ENCODE measurements at regions not wholly inside any gene's neighbourhood (a gene's known extent, or its start where the extent isn't known, plus 50 kb on each side); places are given as distances from the start of the nearest gene placed in this dataset.

- Mint-ChIP-seq H3K36me3 (no peaks in the 10 kb centered on the region), H3K27ac (no peak overlapping the region), H3K4me1 (no peaks in the 10 kb centered on the region), H3K27me3 (ENCODE audit: low read depth in 3 of 3) (peaks cover 0 to 2% (median 0%) of the 10 kb centered on the region in 3 donors), H3K9me3 (peaks cover 0 to 2% (median 0%) of the 10 kb centered on the region in 6 donors), H3K4me3 (no peak overlapping the region)
- no peak for DNase-seq
These were observed 110.7 kb upstream of the CTSC start for GRCh38 chr11:88448131-88448670.

GRCh38 chr11:88447281-88447680 is 109.7 kb upstream of the CTSC start:
- Mint-ChIP-seq H3K4me3 (no peak overlapping the region), H3K36me3 (no peaks in the 10 kb centered on the region), H3K9me3 (peaks cover 0 to 2% (median 0%) of the 10 kb centered on the region in 6 donors), H3K4me1 (no peaks in the 10 kb centered on the region), H3K27ac (no peak overlapping the region), H3K27me3 (ENCODE audit: low read depth in 3 of 3) (peaks cover 0 to 2% (median 2%) of the 10 kb centered on the region in 3 donors)
- DNase-seq: no peak

DNA sequence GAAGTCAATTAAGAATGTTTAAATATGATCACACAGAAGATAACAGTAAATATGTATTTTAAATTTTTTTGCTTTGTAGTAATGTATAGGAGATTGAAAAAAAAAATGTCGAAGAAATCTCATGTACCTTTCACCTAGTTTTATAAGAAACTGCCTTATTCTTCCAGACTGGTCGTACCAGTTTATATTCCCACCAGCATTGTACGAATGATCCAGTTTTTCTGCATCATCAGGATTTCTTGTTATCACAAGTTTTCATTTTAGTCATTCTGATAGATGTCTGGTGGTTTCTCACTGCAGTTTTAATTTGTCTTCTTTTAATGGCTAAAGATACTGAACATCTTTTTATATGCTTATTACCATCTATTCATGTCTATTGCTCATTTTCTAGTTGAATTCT is 101.8 kb upstream of the CTSC start:
- Mint-ChIP-seq H3K4me3 (no peak overlapping the region), H3K9me3 (no peaks in the 10 kb centered on the region), H3K27ac (no peak overlapping the region), H3K4me1 (peaks cover 4 to 7% of the 10 kb centered on the region in 2 donors), H3K36me3 (peaks cover 0 to 4% (median 0%) of the 10 kb centered on the region in 3 donors), H3K27me3 (ENCODE audit: low read depth in 3 of 3) (peaks cover 0 to 4% (median 2%) of the 10 kb centered on the region in 3 donors)
- no peak for DNase-seq

GRCh38 chr11:88438721-88439120 is 101.2 kb upstream of the CTSC start:
- peaks cover 0 to 4% (median 0%) of the 10 kb centered on the region in 3 donors for H3K36me3 Mint-ChIP-seq
- peaks cover 1 to 5% (median 2%) of the 10 kb centered on the region in 3 donors for H3K27me3 Mint-ChIP-seq (ENCODE audit: low read depth in 3 of 3)
- no peak for DNase-seq
- no peaks in the 10 kb centered on the region for H3K9me3 Mint-ChIP-seq
- no peak overlapping the region for H3K4me3 Mint-ChIP-seq
- H3K4me1 Mint-ChIP-seq: peaks cover 4 to 7% of the 10 kb centered on the region in 2 donors
- H3K27ac Mint-ChIP-seq: peak overlapping the region in 1 of 6 donors; percentile 18

GRCh38 chr11:88435415-88435814 is 97.9 kb upstream of the CTSC start:
- Mint-ChIP-seq H3K9me3 (no peaks in the 10 kb centered on the region), H3K27me3 (ENCODE audit: low read depth in 3 of 3) (peaks cover 0 to 3% (median 3%) of the 10 kb centered on the region in 3 donors), H3K4me3 (no peak overlapping the region), H3K4me1 (peaks cover 6 to 7% of the 10 kb centered on the region in 2 donors), H3K36me3 (peaks cover 0 to 4% (median 0%) of the 10 kb centered on the region in 3 donors), H3K27ac (peak overlapping the region in 1 of 6 donors; percentile 72)
- no peak for DNase-seq

GRCh38 chr11:88434333-88434976 is 96.9 kb upstream of the CTSC start:
- Mint-ChIP-seq H3K27ac (no peak overlapping the region), H3K4me3 (no peak overlapping the region), H3K36me3 (peaks cover 0 to 4% (median 0%) of the 10 kb centered on the region in 3 donors), H3K4me1 (peaks cover 6 to 7% of the 10 kb centered on the region in 2 donors), H3K27me3 (ENCODE audit: low read depth in 3 of 3) (peaks cover 0 to 3% (median 3%) of the 10 kb centered on the region in 3 donors), H3K9me3 (no peaks in the 10 kb centered on the region)
- DNase-seq: peak in 1 of 3 donors; percentile 30

GRCh38 chr11:88433536-88434230 is 96.1 kb upstream of the CTSC start:
- peaks cover 6 to 7% of the 10 kb centered on the region in 2 donors for H3K4me1 Mint-ChIP-seq
- H3K36me3 Mint-ChIP-seq: peaks cover 0 to 4% (median 0%) of the 10 kb centered on the region in 3 donors
- DNase-seq: no peak
- no peaks in the 10 kb centered on the region for H3K9me3 Mint-ChIP-seq
- H3K27me3 Mint-ChIP-seq (ENCODE audit: low read depth in 3 of 3): peaks cover 0 to 3% (median 3%) of the 10 kb centered on the region in 3 donors
- no peak overlapping the region for H3K4me3 Mint-ChIP-seq
- no peak overlapping the region for H3K27ac Mint-ChIP-seq

DNA sequence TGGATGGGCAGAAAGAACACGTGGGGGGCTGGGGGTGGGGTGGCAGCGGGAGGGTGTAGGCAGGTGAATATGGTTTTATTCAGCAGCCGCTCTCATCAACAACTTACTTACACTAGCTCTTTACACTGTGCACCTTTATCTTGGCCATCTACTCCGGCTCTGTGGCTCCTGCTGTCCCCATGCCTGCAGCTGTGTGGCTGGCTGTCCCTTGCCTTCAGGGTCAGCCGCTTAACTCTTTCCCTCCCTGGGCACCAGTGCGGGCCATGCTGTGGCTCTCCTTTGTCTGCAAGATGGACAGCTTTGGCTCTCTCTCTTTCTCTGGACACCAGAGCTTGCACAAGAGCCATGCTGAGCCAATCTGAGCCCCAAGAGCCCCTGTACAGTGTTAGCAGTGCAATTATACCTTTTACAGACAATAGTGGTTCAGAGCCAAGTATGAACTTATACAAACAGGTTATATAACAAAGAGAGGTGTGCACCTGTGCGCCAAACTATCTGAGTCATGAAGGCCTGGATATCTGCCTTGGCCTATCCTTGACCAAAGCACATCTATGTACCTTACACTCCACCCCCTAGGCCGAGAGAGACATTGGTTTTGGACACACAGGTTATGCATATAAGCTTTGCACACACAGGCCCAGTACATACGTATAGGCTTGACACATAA is 94.3 kb upstream of the CTSC start:
- H3K27me3 Mint-ChIP-seq (ENCODE audit: low read depth in 3 of 3): peaks cover 0 to 3% (median 3%) of the 10 kb centered on the region in 3 donors
- H3K9me3 Mint-ChIP-seq: peaks cover 0 to 2% (median 0%) of the 10 kb centered on the region in 6 donors
- no peak overlapping the region for H3K27ac Mint-ChIP-seq
- H3K36me3 Mint-ChIP-seq: peaks cover 0 to under 1% (median 0%) of the 10 kb centered on the region in 3 donors
- peaks cover 8 to 10% of the 10 kb centered on the region in 2 donors for H3K4me1 Mint-ChIP-seq
- DNase-seq: no peak
- no peak overlapping the region for H3K4me3 Mint-ChIP-seq

GRCh38 chr11:88428959-88429358 is 91.4 kb upstream of the CTSC start:
- peaks cover 0 to 4% (median 0%) of the 10 kb centered on the region in 3 donors for H3K36me3 Mint-ChIP-seq
- H3K9me3 Mint-ChIP-seq: peaks cover 0 to 2% (median 0%) of the 10 kb centered on the region in 6 donors
- peaks cover 0 to 2% (median 0%) of the 10 kb centered on the region in 3 donors for H3K27me3 Mint-ChIP-seq (ENCODE audit: low read depth in 3 of 3)
- no peak overlapping the region for H3K27ac Mint-ChIP-seq
- H3K4me1 Mint-ChIP-seq: peaks cover 16 to 17% of the 10 kb centered on the region in 2 donors
- no peak for DNase-seq
- no peak overlapping the region for H3K4me3 Mint-ChIP-seq

DNA sequence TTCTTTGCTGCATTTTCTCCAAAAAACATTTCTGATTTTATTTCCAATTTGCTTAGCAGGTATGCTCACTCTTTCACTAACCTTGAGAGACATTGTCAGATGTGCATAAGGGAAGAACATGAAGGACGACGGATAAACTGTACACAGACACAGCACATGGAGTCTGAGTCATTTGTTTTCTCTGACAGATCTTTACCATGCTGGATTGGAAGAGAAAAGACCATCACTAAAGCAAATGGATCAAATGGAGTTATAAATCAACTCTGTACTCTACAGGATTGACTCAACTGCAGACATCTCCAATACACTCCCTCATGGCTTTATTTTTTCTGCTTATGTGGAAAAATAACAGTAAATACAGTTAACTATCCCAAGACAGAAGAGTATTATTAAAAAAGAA is 90.2 kb upstream of the CTSC start:
- Mint-ChIP-seq H3K36me3 (peaks cover 0 to 4% (median 0%) of the 10 kb centered on the region in 3 donors), H3K27me3 (ENCODE audit: low read depth in 3 of 3) (peaks cover 0 to 4% (median 1%) of the 10 kb centered on the region in 3 donors), H3K4me1 (peaks cover 25 to 26% of the 10 kb centered on the region in 2 donors), H3K4me3 (no peak overlapping the region), H3K27ac (no peak overlapping the region), H3K9me3 (peaks cover 0 to 2% (median 0%) of the 10 kb centered on the region in 6 donors)
- DNase-seq: no peak

DNA sequence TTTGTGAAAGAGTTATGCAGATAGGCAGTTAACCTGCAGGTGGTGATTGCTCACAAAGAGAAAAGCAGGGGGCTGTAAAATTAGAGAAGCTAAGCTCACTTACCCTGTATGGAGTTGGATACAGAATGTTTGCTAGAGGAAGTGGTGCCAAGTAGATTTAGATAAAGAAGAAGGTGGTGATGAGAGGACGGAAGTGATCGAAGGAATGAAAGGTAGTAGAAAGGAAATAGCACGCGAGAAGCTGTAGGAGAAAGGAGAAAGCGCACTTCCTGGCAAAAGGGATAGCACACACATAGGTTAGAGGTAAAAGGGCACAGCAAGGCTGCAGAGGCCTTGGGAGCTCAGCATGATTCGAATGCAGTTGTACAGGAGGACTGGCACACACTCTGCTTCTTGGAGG is 87.3 kb upstream of the CTSC start:
- DNase-seq: no peak
- peaks cover 0 to 4% (median 0%) of the 10 kb centered on the region in 3 donors for H3K36me3 Mint-ChIP-seq
- H3K27ac Mint-ChIP-seq: peak overlapping the region in 3 of 6 donors; percentile 0 to 69 (median 10)
- peaks cover 0 to 4% (median 0%) of the 10 kb centered on the region in 3 donors for H3K27me3 Mint-ChIP-seq (ENCODE audit: low read depth in 3 of 3)
- peaks cover 53 to 54% of the 10 kb centered on the region in 2 donors for H3K4me1 Mint-ChIP-seq
- peak overlapping the region in 1 of 5 donors; percentile 12 for H3K4me3 Mint-ChIP-seq
- H3K9me3 Mint-ChIP-seq: peaks cover 0 to 4% (median 0%) of the 10 kb centered on the region in 6 donors

GRCh38 chr11:88421530-88421929 is 84.0 kb upstream of the CTSC start:
- peaks cover 0 to 4% (median 0%) of the 10 kb centered on the region in 3 donors for H3K36me3 Mint-ChIP-seq
- H3K27me3 Mint-ChIP-seq (ENCODE audit: low read depth in 3 of 3): peaks cover 0 to 4% (median 0%) of the 10 kb centered on the region in 3 donors
- H3K4me3 Mint-ChIP-seq: peak overlapping the region; percentile 42 to 81 (median 76)
- H3K9me3 Mint-ChIP-seq: peaks cover 0 to 2% (median 0%) of the 10 kb centered on the region in 6 donors
- peak; percentile 19 to 26 (median 20) for DNase-seq
- H3K27ac Mint-ChIP-seq: peak overlapping the region; percentile 69 to 89 (median 86)
- H3K4me1 Mint-ChIP-seq: peaks cover 77 to 82% of the 10 kb centered on the region in 2 donors

DNA sequence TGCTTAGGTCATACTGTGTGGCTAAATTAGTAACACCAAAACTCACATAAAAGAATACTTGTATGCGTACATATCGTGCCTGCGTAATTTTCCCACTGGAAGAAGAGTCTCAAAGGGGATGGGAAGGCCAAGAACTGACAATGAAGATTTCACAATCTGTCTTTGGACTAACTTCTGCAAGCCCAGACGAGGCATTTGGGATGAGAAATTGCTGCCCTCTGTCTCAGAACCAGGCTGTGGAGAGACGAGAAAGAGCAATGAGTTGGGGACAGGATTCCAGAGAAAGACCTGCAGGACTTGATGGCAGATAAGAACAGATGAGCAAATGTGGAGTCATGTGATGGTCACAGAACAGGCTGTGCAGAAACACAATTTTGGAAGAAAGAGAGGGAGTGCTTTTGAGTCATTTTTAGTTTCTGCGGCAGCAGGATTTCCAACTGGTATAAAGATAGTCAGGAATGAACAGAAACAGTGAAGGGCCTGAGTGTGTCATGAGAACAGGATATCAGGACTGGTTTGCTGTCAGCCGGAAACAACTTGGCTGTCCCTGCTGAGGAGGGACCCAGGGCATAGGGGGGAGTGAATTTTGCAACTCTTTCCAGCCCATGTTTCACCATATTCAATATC is 82.7 kb upstream of the CTSC start:
- Mint-ChIP-seq H3K27me3 (ENCODE audit: low read depth in 3 of 3) (peaks cover 0 to 4% (median 0%) of the 10 kb centered on the region in 3 donors), H3K9me3 (peaks cover 0 to 2% (median 0%) of the 10 kb centered on the region in 6 donors), H3K36me3 (peaks cover 0 to 4% (median 0%) of the 10 kb centered on the region in 3 donors), H3K4me3 (peak overlapping the region in 3 of 5 donors; percentile 24 to 74 (median 36)), H3K4me1 (peaks cover 81 to 95% of the 10 kb centered on the region in 2 donors), H3K27ac (peak overlapping the region in 3 of 6 donors; percentile 2 to 80 (median 69))
- DNase-seq: no peak

Data from immature natural killer cell (primary cell).